ENCODE measurements at regions not wholly inside any gene's neighbourhood (a gene's known extent, or its start where the extent isn't known, plus 50 kb on each side); places are given as distances from the start of the nearest gene placed in this dataset.
A peak's percentile ranks its signal among the peaks of the same experiment; 100 is the strongest.

DNA sequence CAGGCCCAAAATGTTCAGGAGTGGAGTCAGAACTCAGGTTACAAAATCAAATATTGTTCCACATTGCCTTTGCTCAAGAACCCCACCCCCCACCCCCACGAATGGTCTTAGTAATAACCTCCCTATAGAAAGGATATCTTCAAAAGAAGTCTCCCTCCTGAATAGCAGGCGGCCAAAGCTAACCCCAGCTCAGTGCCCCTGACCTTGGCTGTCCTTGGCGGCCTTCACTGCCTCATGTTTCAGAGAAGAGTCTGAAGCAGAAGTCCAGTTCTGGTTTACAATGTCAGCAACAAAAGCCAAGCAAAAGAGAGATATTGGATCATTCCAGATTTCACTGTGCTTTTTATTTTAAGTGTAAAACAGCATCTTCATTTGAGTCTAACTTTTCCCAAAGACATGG lies 476.5 kb upstream of the NRP1 start:
- no CpG with 5 or more reads among the region's 3 CpGs for WGBS (ENCODE audit: extremely low coverage, insufficient read length, low lambda C conversion rate)
- H2BK5ac ChIP-seq (ENCODE audit: insufficient read length, low read length): no peak overlapping the region
- no peak overlapping the region for H3K9ac ChIP-seq (ENCODE audit: extremely low read depth, insufficient read length, low read length)
- no peak overlapping the region for H2BK12ac ChIP-seq (ENCODE audit: insufficient read length, low read depth, low read length)
- H3K79me2 ChIP-seq (ENCODE audit: insufficient read depth, low read length): no peaks in the 10 kb centered on the region
- H3T11ph ChIP-seq (ENCODE audit: low read length): no peak overlapping the region
- H2BK120ac ChIP-seq (ENCODE audit: low read depth, low read length, poor library complexity, severe bottlenecking): no peak overlapping the region
- no peaks in the 10 kb centered on the region for H3K79me1 ChIP-seq (ENCODE audit: insufficient read depth, low read depth, low read length, poor library complexity, severe bottlenecking)
- no peak overlapping the region for H3K56ac ChIP-seq (ENCODE audit: insufficient read length, low read depth, low read length)
- H4K20me1 ChIP-seq (ENCODE audit: control insufficient read depth, insufficient read depth, insufficient read length): no peaks in the 10 kb centered on the region
- H3K4me2 ChIP-seq (ENCODE audit: insufficient read depth, insufficient read length, low read length): no peak overlapping the region
- H4K91ac ChIP-seq (ENCODE audit: insufficient read length, low read depth, low read length): no peak overlapping the region
- no peak overlapping the region for H2AFZ ChIP-seq (ENCODE audit: low read length)
- Mint-ChIP-seq H3K4me1 (peaks cover 24 to 27% of the 10 kb centered on the region in 2 experiments), H3K4me3 (no peak overlapping the region), H3K36me3 (ENCODE audit: insufficient read depth in 1 of 3, low read depth in 3 of 3) (peaks cover 8 to 20% (median 14%) of the 10 kb centered on the region in 3 experiments; a peak in 4 of 7 replicates), H3K27me3 (ENCODE audit: low read depth) (no peaks in the 10 kb centered on the region; the same call in 1 of the 2 replicates), H3K27ac (peak overlapping the region in 1 of 3 experiments; percentile 44; a peak in 1 of 7 replicates), H3K9me3 (peaks cover 12 to 19% of the 10 kb centered on the region in 2 experiments; a peak in 4 of 5 replicates)
- no peak overlapping the region for H4K8ac ChIP-seq (replicated peaks; ENCODE audit: insufficient read length, low read depth, low read length)
- H3K4me1 ChIP-seq (ENCODE audit: insufficient read depth, low read length): no peaks in the 10 kb centered on the region; the same call in 1 of the 2 replicates
- no peak for DNase-seq
- no peaks in the 10 kb centered on the region for H3K27me3 ChIP-seq (ENCODE audit: insufficient read depth, low read length)
- H3K27ac ChIP-seq (ENCODE audit: insufficient read length, low read depth, low read length): no peak overlapping the region
- no peaks in the 10 kb centered on the region for H3K9me3 ChIP-seq (ENCODE audit: control insufficient read depth, low read depth, low read length)
- no peak overlapping the region for H4K5ac ChIP-seq (ENCODE audit: insufficient read length, low read depth, low read length)
- H3K23me2 ChIP-seq (ENCODE audit: insufficient read length, low read depth, low read length, poor library complexity, severe bottlenecking): no peaks in the 10 kb centered on the region
- no peak for TF ChIP-seq CTCF (conservative IDR thresholded peaks at IDR 0.05)
- no peak overlapping the region for H3K4ac ChIP-seq (ENCODE audit: low read depth, low read length)
- H2BK15ac ChIP-seq (ENCODE audit: low read depth, low read length): no peak overlapping the region
- H3K14ac ChIP-seq (ENCODE audit: insufficient read depth, low read length): no peak overlapping the region
- H3K23ac ChIP-seq (ENCODE audit: insufficient read length, low read depth, low read length): no peak overlapping the region
- H2BK20ac ChIP-seq (ENCODE audit: low read depth, low read length, poor library complexity, severe bottlenecking): no peak overlapping the region
- H2AK5ac ChIP-seq (ENCODE audit: insufficient read length, low read length): no peak overlapping the region
- no peak overlapping the region for H3K18ac ChIP-seq (ENCODE audit: insufficient read length, low read depth, low read length)

Data from H9 (cell line).